HCT116 (cell line): ENCODE measurements at regions not wholly inside any gene's neighbourhood (a gene's known extent, or its start where the extent isn't known, plus 50 kb on each side); places are given as distances from the start of the nearest gene placed in this dataset.

Source experiments
- ATAC-seq: fragments of 200-7000 bp; cut with Tn5 transposase; 2 replicates; pipeline ENCODE4 v1.9.1; 2020; ENCODE audit warnings: mild to moderate bottlenecking, moderate library complexity
- BruUV-seq: library from RNA; stranded (reverse); fragments of 400-500 nt; replicated peaks from 2 replicates; lab custom pipeline; 2021; lab: Mats Ljungman, UMichigan
- CTCF ChIA-PET: fragments of 300-600 bp; sonication (Branson Sonifier 250); formaldehyde crosslinking; loops from one replicate; lab custom pipeline; 2021; ENCODE audit warnings: antibody characterized with exemption; lab: Charles Lee
- POLR2A ChIA-PET: fragments of 300-600, 350-600 bp; sonication (Branson Sonifier 250); formaldehyde crosslinking; loops from one replicate; lab custom pipeline; 2021; ENCODE audit warnings: antibody characterized with exemption; lab: Charles Lee
- RAD21 ChIA-PET, 2 experiments: fragments of 300-600 bp; sonication (Branson Sonifier 250); formaldehyde crosslinking; loops; one replicate each; lab custom pipeline; 2023; ENCODE audit warnings: low total read pairs in 2 of 2; ENCODE audit not compliant: uncharacterized antibody in 2 of 2, unreplicated experiment in 2 of 2, low non-redundant PET in 1 of 2; lab: Charles Lee
- DNase-seq: peaks from one replicate; pipeline ENCODE4 v3.0.0-alpha.2; 2010; ENCODE audit warnings: low read depth, low spot score
- H2AFZ ChIP-seq: fragments of 200-600 bp; shearing (Covaris generic), sonication (generic); 2 replicates; pipeline ENCODE4 v1.6.1; 2017; ENCODE audit warnings: low read depth, mixed run types, mixed read lengths, antibody characterized with exemption, low read length; ENCODE audit not compliant: poor library complexity, severe bottlenecking
- H3K27ac ChIP-seq: 2 replicates; pipeline ENCODE4 v1.5.1; 2012; ENCODE audit warnings: low read depth, low read length
- H3K27me3 ChIP-seq: fragments of 200-600 bp; sonication (generic); 2 replicates; pipeline ENCODE4 v1.6.1; 2016; ENCODE audit warnings: mixed run types, low read length, mixed read lengths; ENCODE audit not compliant: insufficient read depth
- H3K36me3 ChIP-seq, 2 experiments: fragments of 200-500 bp in 1 of 2; fragments of 200-600 bp in 1 of 2; sonication (Bioruptor generic) in 1 of 2; sonication (generic) in 1 of 2; 2 replicates each; pipeline versions ENCODE4 v1.5.1 to v1.6.1; 2014 to 2016; ENCODE audit warnings: low read length in 2 of 2, inconsistent platforms in 1 of 2, mixed read lengths in 1 of 2, mixed run types in 1 of 2; ENCODE audit not compliant: insufficient read depth in 2 of 2, control insufficient read depth in 1 of 2
- H3K4me1 ChIP-seq, 2 experiments: fragments of 200-600 bp in 1 of 2; sonication (generic) in 1 of 2; 2 replicates each; pipeline versions ENCODE4 v1.5.1 to v1.6.1; 2012 to 2017; ENCODE audit warnings: low read length in 2 of 2, inconsistent platforms in 1 of 2, mild to moderate bottlenecking in 1 of 2, mixed read lengths in 1 of 2, mixed run types in 1 of 2, moderate library complexity in 1 of 2; ENCODE audit not compliant: insufficient read depth in 2 of 2, control insufficient read depth in 1 of 2
- H3K4me2 ChIP-seq: fragments of 200-600 bp; sonication (generic); 2 replicates; pipeline ENCODE4 v1.6.1; 2017; ENCODE audit warnings: mixed run types, low read length, mixed read lengths
- H3K4me3 ChIP-seq, 2 experiments: fragments of 200-600 bp in 1 of 2; sonication (generic) in 1 of 2; replicated peaks in 1 of 2; 2 replicates each; pipeline ENCODE4 v1.5.1; 2011 to 2016; ENCODE audit warnings: low read length in 2 of 2, control low read depth in 1 of 2, low read depth in 1 of 2, mild to moderate bottlenecking in 1 of 2, mixed read lengths in 1 of 2, mixed run types in 1 of 2
- H3K79me2 ChIP-seq: fragments of 200-600 bp; sonication (generic); 2 replicates; pipeline ENCODE4 v1.6.1; 2017; ENCODE audit warnings: mild to moderate bottlenecking, mixed run types, low read length, moderate library complexity, mixed read lengths; ENCODE audit not compliant: insufficient read depth
- H3K9ac ChIP-seq: fragments of 200-600 bp; sonication (generic); 2 replicates; pipeline ENCODE4 v1.6.1; 2016; ENCODE audit warnings: low read length, mixed read lengths
- H3K9me2 ChIP-seq: fragments of 200-600 bp; sonication (generic), shearing (Covaris generic); 2 replicates; pipeline ENCODE4 v1.6.1; 2017; ENCODE audit warnings: mixed run types, mild to moderate bottlenecking, moderate library complexity; ENCODE audit not compliant: insufficient read depth
- H3K9me3 ChIP-seq, 2 experiments: fragments of 200-500 bp in 1 of 2; fragments of 200-600 bp in 1 of 2; sonication (Bioruptor generic) in 1 of 2; sonication (generic) in 1 of 2; 2 replicates each; pipeline ENCODE4 v1.6.1; 2014 to 2017; ENCODE audit warnings: low read length in 2 of 2, mixed read lengths in 2 of 2, inconsistent platforms in 1 of 2, low read depth in 1 of 2, mild to moderate bottlenecking in 1 of 2, mixed run types in 1 of 2, moderate library complexity in 1 of 2; ENCODE audit not compliant: control insufficient read depth in 1 of 2, insufficient read depth in 1 of 2
- H4K20me1 ChIP-seq: fragments of 200-600 bp; sonication (generic), shearing (Covaris generic); 2 replicates; pipeline ENCODE4 v1.6.1; 2017; ENCODE audit warnings: mixed run types, mild to moderate bottlenecking, moderate library complexity; ENCODE audit not compliant: insufficient read depth
- CEBPB ChIP-seq: IDR thresholded peaks from 2 replicates; pipeline ENCODE4 v1.6.1; 2012; ENCODE audit warnings: low read depth
- CTCF ChIP-seq, 3 experiments: fragments of 200-600 bp in 1 of 3; sonication (generic) in 1 of 3; IDR thresholded peaks in 2 of 3; conservative IDR thresholded peaks in 1 of 3; 2 replicates each; pipeline ENCODE4 v1.5.1; 2012 to 2017; ENCODE audit warnings: low read depth in 2 of 3, low read length in 2 of 3, antibody characterized with exemption in 1 of 3, borderline replicate concordance in 1 of 3, control low read depth in 1 of 3, mild to moderate bottlenecking in 1 of 3, mixed read lengths in 1 of 3, mixed run types in 1 of 3, moderate library complexity in 1 of 3; ENCODE audit not compliant: insufficient read depth in 1 of 3
- EGR1 ChIP-seq: IDR thresholded peaks from 2 replicates; pipeline ENCODE4 v1.6.1; 2012; ENCODE audit warnings: low read depth
- SRF ChIP-seq: IDR thresholded peaks from 2 replicates; pipeline ENCODE4 v1.6.1; 2012; ENCODE audit warnings: low read depth
- ZFX ChIP-seq: fragments of 450-650 bp; IDR thresholded peaks from 2 replicates; pipeline ENCODE4 v1.6.1; 2017
- intact Hi-C: fragments of 100-400 bp; cut with micrococcal nuclease; formaldehyde crosslinking; loops from 2 replicates; pipeline ENCODE4 v1.10.0; 2022

- Histone ChIP-seq H3K9me2 (no peaks in the 10 kb centered on the region), H3K4me3 (no peak overlapping the region), H3K27me3 (no peaks in the 10 kb centered on the region), H3K9ac (no peak overlapping the region), H4K20me1 (no peaks in the 10 kb centered on the region), H3K4me2 (no peak overlapping the region), H3K9me3 (no peaks in the 10 kb centered on the region), H3K27ac (no peak overlapping the region), H3K36me3 (no peaks in the 10 kb centered on the region), H3K79me2 (no peaks in the 10 kb centered on the region), H3K4me1 (no peaks in the 10 kb centered on the region), H2AFZ (no peak overlapping the region)
- POLR2A ChIA-PET, result no interaction called here
- CTCF ChIA-PET, result interaction anchor here (1.0 to 1.5 kb wide), 4 partner anchors 9 to 18 kb away, joined by 3 to 4 read pairs (median 4); no protein-coding TSS in a partner anchor
- TF ChIP-seq CEBPB, result no peak
- TF ChIP-seq CTCF (IDR thresholded peaks at IDR 0.05 in 2 of 3, conservative IDR thresholded peaks at IDR 0.05 in 1 of 3; ENCODE audit: borderline replicate concordance in 1 of 3, insufficient read depth in 1 of 3, low read depth in 2 of 3, low read length in 2 of 3), result peak in 1 of 3 experiments; percentile 20; a peak in 2 of 6 replicates
- no TSS peak for BruUV-seq
- RAD21 ChIA-PET, result no interaction called here
- intact Hi-C loops, result loop anchor here (5.0 to 10.0 kb wide), 2 partner anchors 34 to 228 kb away; no protein-coding TSS in a partner anchor
- DNase-seq (no peak), ATAC-seq (peak; percentile 52; the same call in 1 of the 2 replicates)
Observed at GRCh38 chr18:60826346-60826745, 453.8 kb upstream of the MC4R start.

- Histone ChIP-seq H3K27ac (no peak overlapping the region), H3K4me3 (no peak overlapping the region), H3K4me1 (no peaks in the 10 kb centered on the region), H3K27me3 (no peaks in the 10 kb centered on the region), H2AFZ (no peak overlapping the region), H3K9me2 (no peaks in the 10 kb centered on the region), H3K9me3 (no peaks in the 10 kb centered on the region), H3K79me2 (no peaks in the 10 kb centered on the region), H3K9ac (no peak overlapping the region), H3K4me2 (no peak overlapping the region), H3K36me3 (no peaks in the 10 kb centered on the region), H4K20me1 (no peaks in the 10 kb centered on the region; the same call in 1 of the 2 replicates)
- TF ChIP-seq EGR1 (no peak), SRF (no peak), ZFX (no peak)
- RAD21 ChIA-PET, result no interaction called here
- no TSS peak for BruUV-seq
- CTCF ChIA-PET, result no interaction called here
- intact Hi-C loops, result no loop called here
- POLR2A ChIA-PET, result no interaction called here
- no peak for DNase-seq
- ATAC-seq, result no peak
Observed at GRCh38 chr18:60831971-60832370, 459.4 kb upstream of the MC4R start.
